Muscle of leg (tissue), 3 donors: ENCODE measurements at regions not wholly inside any gene's neighbourhood (a gene's known extent, or its start where the extent isn't known, plus 50 kb on each side); places are given as distances from the start of the nearest gene placed in this dataset.
"Not testable (repeated sequence)": the region's sequence is repeated elsewhere in the genome, so short reads cannot be mapped to it uniquely, and the experiment has no call there.

Experiments used
- DNase-seq: peaks from one replicate; pipeline ENCODE4 v3.0.0; 2013
- H3K27ac ChIP-seq: one replicate; pipeline ENCODE4 v1.5.1; 2013; ENCODE audit warnings: mild to moderate bottlenecking, low read length, control low read depth
- H3K27me3 ChIP-seq: one replicate; pipeline ENCODE4 v1.6.1; 2013; ENCODE audit warnings: low read length; ENCODE audit not compliant: control insufficient read depth, insufficient read depth
- H3K36me3 ChIP-seq: one replicate; pipeline ENCODE4 v1.6.1; 2013; ENCODE audit warnings: low read length; ENCODE audit not compliant: control insufficient read depth, insufficient read depth
- H3K4me1 ChIP-seq: one replicate; pipeline ENCODE4 v1.6.1; 2013; ENCODE audit warnings: low read length; ENCODE audit not compliant: control insufficient read depth, insufficient read depth
- H3K4me3 ChIP-seq: one replicate; pipeline ENCODE4 v1.5.1; 2013; ENCODE audit warnings: low read length, control low read depth
- H3K9me3 ChIP-seq: replicated peaks from 2 replicates; pipeline ENCODE4 v1.6.1; 2013; ENCODE audit warnings: low read depth, low read length; ENCODE audit not compliant: control insufficient read depth
- WGBS: methylation state at CpG from one replicate; pipeline ENCODE4 v1.1.5; 2013; ENCODE audit warnings: missing lambda C conversion rate; ENCODE audit not compliant: insufficient coverage; 5-methylcytosine and 5-hydroxymethylcytosine counted together

GRCh38 chr9:33690143-33690933, 105.0 kb upstream of the PRSS3 start:
- no peaks in the 10 kb centered on the region for H3K27me3 ChIP-seq
- no peak overlapping the region for H3K4me3 ChIP-seq
- DNase-seq, result no peak
- H3K27ac ChIP-seq, result no peak overlapping the region
- H3K36me3 ChIP-seq, result no peaks in the 10 kb centered on the region
- no peaks in the 10 kb centered on the region for H3K9me3 ChIP-seq
- H3K4me1 ChIP-seq, result peaks cover 7% of the 10 kb centered on the region
- no CpG with 5 or more reads among the region's 2 CpGs for WGBS

GRCh38 chr9:33695299-33695698, 100.1 kb upstream of the PRSS3 start:
- Histone ChIP-seq H3K4me1 (no peaks in the 10 kb centered on the region), H3K4me3 (no peak overlapping the region), H3K27me3 (no peaks in the 10 kb centered on the region), H3K36me3 (no peaks in the 10 kb centered on the region), H3K27ac (no peak overlapping the region), H3K9me3 (no peaks in the 10 kb centered on the region)
- DNase-seq, result no peak
- WGBS, result 60% methylated on average over 1 of the region's 2 CpGs

GRCh38 chr9:33695856-33696255, 99.5 kb upstream of the PRSS3 start:
- no peak for DNase-seq
- H3K4me1 ChIP-seq, result no peaks in the 10 kb centered on the region
- no peak overlapping the region for H3K27ac ChIP-seq
- no peaks in the 10 kb centered on the region for H3K36me3 ChIP-seq
- no peaks in the 10 kb centered on the region for H3K27me3 ChIP-seq
- no peak overlapping the region for H3K4me3 ChIP-seq
- H3K9me3 ChIP-seq, result no peaks in the 10 kb centered on the region
- WGBS, result 100% methylated on average over 1 of the region's 3 CpGs

GRCh38 chr9:33697171-33697570, 98.2 kb upstream of the PRSS3 start:
- no peak for DNase-seq

GRCh38 chr9:33698267-33698666, 97.1 kb upstream of the PRSS3 start:
- no peaks in the 10 kb centered on the region for H3K4me1 ChIP-seq
- H3K27me3 ChIP-seq, result no peaks in the 10 kb centered on the region
- no peaks in the 10 kb centered on the region for H3K36me3 ChIP-seq
- H3K4me3 ChIP-seq, result no peak overlapping the region
- no CpG with 5 or more reads among the region's 1 CpG for WGBS
- no peaks in the 10 kb centered on the region for H3K9me3 ChIP-seq
- H3K27ac ChIP-seq, result no peak overlapping the region
- DNase-seq, result no peak

More at GRCh38 chr9:33697171-33697570, 98.2 kb upstream of the PRSS3 start:
- Histone ChIP-seq H3K4me1 (no peaks in the 10 kb centered on the region), H3K27me3 (no peaks in the 10 kb centered on the region), H3K27ac (no peak overlapping the region), H3K4me3 (no peak overlapping the region), H3K9me3 (no peaks in the 10 kb centered on the region), H3K36me3 (no peaks in the 10 kb centered on the region)

GRCh38 chr9:33700940-33701339, 94.4 kb upstream of the PRSS3 start:
- H3K27ac ChIP-seq, H3K27me3 ChIP-seq, DNase-seq, H3K36me3 ChIP-seq, H3K4me1 ChIP-seq, H3K4me3 ChIP-seq, H3K9me3 ChIP-seq: not testable (repeated sequence)
- WGBS, result no CpG with 5 or more reads among the region's 2 CpGs

- no peaks in the 10 kb centered on the region for H3K36me3 ChIP-seq
- no peaks in the 10 kb centered on the region for H3K9me3 ChIP-seq
- no peaks in the 10 kb centered on the region for H3K27me3 ChIP-seq
- H3K4me3 ChIP-seq, result no peak overlapping the region
- peaks cover 2% of the 10 kb centered on the region for H3K4me1 ChIP-seq
- 94% methylated on average over 4 of the region's 8 CpGs for WGBS
- DNase-seq, result no peak
- H3K27ac ChIP-seq, result no peak overlapping the region
Measured at GRCh38 chr9:33703430-33704102, 91.8 kb upstream of the PRSS3 start.

GRCh38 chr9:33705440-33705839, 89.9 kb upstream of the PRSS3 start:
- no CpG with 5 or more reads among the region's 2 CpGs for WGBS
- not testable (repeated sequence) for H3K4me1 ChIP-seq, DNase-seq, H3K27ac ChIP-seq, H3K27me3 ChIP-seq, H3K4me3 ChIP-seq, H3K36me3 ChIP-seq, H3K9me3 ChIP-seq

GRCh38 chr9:33708441-33708840, 86.9 kb upstream of the PRSS3 start:
- no peaks in the 10 kb centered on the region for H3K9me3 ChIP-seq
- H3K27me3 ChIP-seq, result no peaks in the 10 kb centered on the region
- no peaks in the 10 kb centered on the region for H3K36me3 ChIP-seq
- DNase-seq, result no peak
- no peak overlapping the region for H3K4me3 ChIP-seq
- peaks cover 2% of the 10 kb centered on the region for H3K4me1 ChIP-seq
- 83% methylated on average over 2 of the region's 2 CpGs for WGBS
- no peak overlapping the region for H3K27ac ChIP-seq

GRCh38 chr9:33709269-33709668, 86.1 kb upstream of the PRSS3 start:
- no peaks in the 10 kb centered on the region for H3K9me3 ChIP-seq
- H3K27me3 ChIP-seq, result no peaks in the 10 kb centered on the region
- no peak for DNase-seq
- no peaks in the 10 kb centered on the region for H3K36me3 ChIP-seq
- no peak overlapping the region for H3K4me3 ChIP-seq
- WGBS, result no CpG with 5 or more reads among the region's 3 CpGs
- no peaks in the 10 kb centered on the region for H3K4me1 ChIP-seq
- no peak overlapping the region for H3K27ac ChIP-seq
